Panc1 (cell line): ENCODE measurements at regions not wholly inside any gene's neighbourhood (a gene's known extent, or its start where the extent isn't known, plus 50 kb on each side); places are given as distances from the start of the nearest gene placed in this dataset.

Source experiments
- ATAC-seq: fragments of 200-7000 bp; cut with Tn5 transposase; 2 replicates; pipeline ENCODE4 v1.9.1; 2020; ENCODE audit warnings: mild to moderate bottlenecking, moderate library complexity
- BruUV-seq: library from RNA; stranded (reverse); fragments of 400-500 nt; replicated peaks from 2 replicates; lab custom pipeline; 2021; lab: Mats Ljungman, UMichigan
- CTCF ChIA-PET: fragments of 300-600 bp; sonication (Branson Sonifier 250); formaldehyde crosslinking; loops from one replicate; lab custom pipeline; 2022; ENCODE audit warnings: antibody characterized with exemption; lab: Charles Lee
- POLR2A ChIA-PET: fragments of 300-600 bp; sonication (Branson Sonifier 250); formaldehyde crosslinking; loops from one replicate; lab custom pipeline; 2022; ENCODE audit warnings: antibody characterized with exemption; lab: Charles Lee
- DNase-seq: peaks from one replicate; pipeline ENCODE4 v3.0.0-alpha.2; 2010; ENCODE audit warnings: low read depth, low spot score
- H3K27ac ChIP-seq: 2 replicates; pipeline ENCODE4 v1.5.1; 2011; ENCODE audit warnings: mild to moderate bottlenecking, low read length, inconsistent platforms
- H3K27me3 ChIP-seq: fragments of 200-500 bp; sonication (Bioruptor generic); 2 replicates; pipeline ENCODE4 v1.6.0; 2014; ENCODE audit warnings: low read length, inconsistent platforms; ENCODE audit not compliant: control insufficient read depth, insufficient read depth
- H3K36me3 ChIP-seq: fragments of 200-500 bp; sonication (Bioruptor generic); 2 replicates; pipeline ENCODE4 v1.5.1; 2014; ENCODE audit warnings: inconsistent platforms, mild to moderate bottlenecking, low read length, moderate library complexity; ENCODE audit not compliant: control insufficient read depth, insufficient read depth
- H3K4me1 ChIP-seq: 2 replicates; pipeline ENCODE4 v1.5.1; 2011; ENCODE audit warnings: inconsistent platforms, mild to moderate bottlenecking, low read length, moderate library complexity; ENCODE audit not compliant: control insufficient read depth, insufficient read depth
- H3K4me3 ChIP-seq, 2 experiments: 2 replicates each; pipeline ENCODE4 v1.5.1; 2011 to 2012; ENCODE audit warnings: low read depth in 2 of 2, low read length in 2 of 2, mild to moderate bottlenecking in 2 of 2, inconsistent platforms in 1 of 2, moderate library complexity in 1 of 2
- H3K9me3 ChIP-seq: fragments of 200-500 bp; sonication (Bioruptor generic); 2 replicates; pipeline ENCODE4 v1.5.1; 2014; ENCODE audit warnings: low read depth, mild to moderate bottlenecking, inconsistent platforms, low read length, moderate library complexity; ENCODE audit not compliant: control insufficient read depth, insufficient read depth
- CTCF ChIP-seq: fragments of 450-650 bp; IDR thresholded peaks from 2 replicates; pipeline ENCODE4 v1.5.1; 2017; ENCODE audit warnings: mild to moderate bottlenecking
- POLR2AphosphoS5 ChIP-seq: IDR thresholded peaks from 2 replicates; pipeline ENCODE4 v1.6.1; 2012; ENCODE audit warnings: mild to moderate bottlenecking, low read depth, low read length, moderate library complexity
- REST ChIP-seq, 2 experiments: IDR thresholded peaks; 2 replicates each; pipeline ENCODE4 v1.6.1; 2011 to 2012; ENCODE audit warnings: low read depth in 2 of 2, control low read depth in 1 of 2, low read length in 1 of 2, mild to moderate bottlenecking in 1 of 2, moderate library complexity in 1 of 2; ENCODE audit not compliant: insufficient read depth in 1 of 2
- SIN3A ChIP-seq: IDR thresholded peaks from 2 replicates; pipeline ENCODE4 v1.6.1; 2012; ENCODE audit warnings: low read depth, mild to moderate bottlenecking, low read length, moderate library complexity, borderline replicate concordance; ENCODE audit not compliant: insufficient read depth
- TCF7L2 ChIP-seq: IDR thresholded peaks from 2 replicates; pipeline ENCODE4 v1.6.1; 2011; ENCODE audit warnings: mild to moderate bottlenecking, low read depth, low read length, inconsistent platforms
- in situ Hi-C: cut with HindIII; loops from 2 replicates; pipeline ENCODE4 v1.10.0; 2016; ENCODE audit warnings: low sequenced_read_pairs, low pct_unique_long_range_greater_than_20kb
- intact Hi-C: fragments of 100-400 bp; cut with micrococcal nuclease; formaldehyde crosslinking; loops from one replicate; pipeline ENCODE4 v1.10.0; 2022; ENCODE audit not compliant: unreplicated experiment

DNA sequence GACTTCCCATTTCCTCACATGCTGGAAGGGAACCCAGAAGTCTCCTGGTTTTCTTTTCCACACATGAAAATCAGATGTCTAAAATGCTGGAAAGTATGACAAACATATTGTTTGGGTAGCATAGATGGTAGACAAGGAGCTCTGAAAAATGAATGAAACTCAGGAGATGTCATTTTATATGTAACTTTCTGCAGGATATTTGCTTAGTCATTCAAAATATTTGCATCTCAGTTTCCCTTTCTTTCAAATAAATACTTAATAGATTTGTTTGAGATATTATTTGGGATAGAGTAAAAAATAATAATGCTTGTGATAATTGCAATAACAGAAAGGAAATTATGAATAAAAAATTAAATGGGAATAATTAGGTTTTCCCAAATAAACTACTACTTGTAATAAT is 298.9 kb upstream of the ADARB2 start:
- no peaks in the 10 kb centered on the region for H3K36me3 ChIP-seq
- ChIA-PET CTCF (no interaction called here), POLR2A (interaction anchor here (0.6 kb wide), 1 partner anchor 34 kb away, joined by 3 read pairs; no protein-coding TSS in a partner anchor)
- H3K27ac ChIP-seq, result no peak overlapping the region
- no peak for DNase-seq
- no peak for ATAC-seq
- intact Hi-C loops (no loop called here), in situ Hi-C loops (no loop called here)
- TF ChIP-seq POLR2AphosphoS5 (no peak), CTCF (no peak), SIN3A (no peak), REST (IDR thresholded peaks at IDR 0.05; ENCODE audit: insufficient read depth in 1 of 2, low read depth in 2 of 2, low read length in 1 of 2) (no peak), TCF7L2 (no peak)
- no peak overlapping the region for H3K4me3 ChIP-seq
- H3K4me1 ChIP-seq, result no peaks in the 10 kb centered on the region
- no TSS peak for BruUV-seq
- no peaks in the 10 kb centered on the region for H3K27me3 ChIP-seq
- H3K9me3 ChIP-seq, result no peaks in the 10 kb centered on the region

DNA sequence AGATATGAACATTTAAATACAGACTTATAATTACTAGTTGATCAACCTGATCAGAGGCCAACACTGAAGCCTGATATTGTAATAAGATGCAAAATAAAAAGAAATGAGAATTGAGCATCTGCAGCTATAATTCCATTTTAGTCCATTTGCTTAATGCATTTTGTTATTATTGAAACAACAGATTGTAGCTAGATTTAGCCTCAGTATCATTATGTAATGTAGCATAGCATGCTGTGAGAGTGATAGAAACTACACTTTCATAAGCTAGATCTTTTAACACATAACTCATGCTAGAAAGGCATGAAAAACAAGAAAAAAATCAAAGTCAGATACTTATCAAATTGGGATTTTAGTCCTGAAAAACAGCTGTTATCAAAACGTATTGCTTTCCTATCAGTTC is 292.7 kb upstream of the ADARB2 start:
- H3K27me3 ChIP-seq, result no peaks in the 10 kb centered on the region
- no peak for ATAC-seq
- no peaks in the 10 kb centered on the region for H3K9me3 ChIP-seq
- DNase-seq, result no peak
- H3K27ac ChIP-seq, result no peak overlapping the region
- ChIA-PET POLR2A (interaction anchor here (0.6 kb wide), 1 partner anchor 77 kb away, joined by 6 read pairs; no protein-coding TSS in a partner anchor), CTCF (no interaction called here)
- no peak overlapping the region for H3K4me3 ChIP-seq
- no TSS peak for BruUV-seq
- H3K4me1 ChIP-seq, result no peaks in the 10 kb centered on the region
- no peaks in the 10 kb centered on the region for H3K36me3 ChIP-seq
- in situ Hi-C loops (no loop called here), intact Hi-C loops (no loop called here)
- TF ChIP-seq TCF7L2 (no peak), CTCF (no peak), SIN3A (no peak), POLR2AphosphoS5 (no peak), REST (IDR thresholded peaks at IDR 0.05; ENCODE audit: insufficient read depth in 1 of 2, low read depth in 2 of 2, low read length in 1 of 2) (no peak)
